ENCODE measurements at regions not wholly inside any gene's neighbourhood (a gene's known extent, or its start where the extent isn't known, plus 50 kb on each side); places are given as distances from the start of the nearest gene placed in this dataset.

DNA sequence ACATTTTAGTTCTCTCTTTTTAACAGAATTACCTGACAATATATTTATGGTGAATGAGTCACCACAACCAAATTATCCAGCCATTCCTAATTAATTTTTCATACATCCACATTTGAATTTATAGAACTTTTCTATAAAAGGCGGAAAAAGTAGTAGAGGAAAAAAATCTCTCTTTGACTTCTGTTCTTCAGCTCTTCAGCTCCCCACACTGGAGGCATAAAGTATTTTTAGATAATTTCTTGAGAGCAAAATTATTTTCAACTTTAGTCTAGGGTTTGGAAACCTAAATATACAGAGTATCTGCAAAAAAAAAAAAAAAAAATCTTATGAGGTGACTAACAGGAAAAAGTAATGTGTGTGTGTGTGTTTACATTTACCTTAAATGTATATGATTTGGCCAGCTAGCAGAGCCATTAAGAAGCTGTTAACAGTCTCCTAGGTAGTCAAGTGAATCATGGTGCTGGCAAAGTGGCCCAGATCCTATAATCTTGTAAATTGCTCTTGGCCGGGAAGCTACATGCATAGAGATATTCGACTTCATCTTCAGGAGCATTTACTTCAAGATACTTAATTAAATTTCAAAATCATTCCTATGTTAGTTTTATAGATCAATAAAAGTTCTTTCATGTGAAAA is 383.1 kb upstream of the STEAP1 start:
- WGBS, 2 experiments (ENCODE audit: extremely low coverage in 2 of 2, insufficient read length in 1 of 2), result no CpG with 5 or more reads among the region's 3 CpGs
- Histone ChIP-seq H4K91ac (ENCODE audit: insufficient read depth, low read depth, low read length) (no peak overlapping the region), H3K14ac (replicated peaks; ENCODE audit: low read depth, low read length) (no peak overlapping the region), H3K18ac (ENCODE audit: low read depth, low read length) (no peak overlapping the region), H4K20me1 (ENCODE audit: insufficient read depth, low read length) (no peaks in the 10 kb centered on the region), H2AK9ac (replicated peaks; ENCODE audit: low read depth, low read length, poor library complexity) (no peak overlapping the region), H3K4me1 (ENCODE audit: control insufficient read depth, insufficient read depth, low read length) (no peaks in the 10 kb centered on the region), H3K4ac (ENCODE audit: low read depth, low read length) (no peak overlapping the region), H3K9ac (ENCODE audit: low read depth, low read length) (no peak overlapping the region), H3K36me3 (ENCODE audit: control insufficient read depth, insufficient read depth, low read length) (no peaks in the 10 kb centered on the region), H2BK120ac (ENCODE audit: low read depth, low read length) (no peak overlapping the region), H2AFZ (replicated peaks; ENCODE audit: low read length, poor library complexity) (no peak overlapping the region), H4K5ac (ENCODE audit: low read depth, low read length) (no peak overlapping the region), H2BK20ac (ENCODE audit: low read depth, low read length) (no peak overlapping the region), H2BK15ac (ENCODE audit: low read depth, low read length) (no peak overlapping the region), H3K4me2 (ENCODE audit: low read depth, low read length) (no peak overlapping the region), H3K27me3 (ENCODE audit: control insufficient read depth, insufficient read depth, low read length) (no peaks in the 10 kb centered on the region), H3K56ac (ENCODE audit: extremely low read depth, insufficient read depth, low read length) (no peak overlapping the region), H3K27ac (ENCODE audit: insufficient read depth, low read length) (no peak overlapping the region), H2BK5ac (ENCODE audit: low read depth, low read length, poor library complexity, severe bottlenecking) (no peak overlapping the region), H3K9me1 (ENCODE audit: insufficient read depth, low read length) (no peaks in the 10 kb centered on the region), H3K9me3 (ENCODE audit: control insufficient read depth, insufficient read depth, low read length) (no peaks in the 10 kb centered on the region), H3K79me1 (ENCODE audit: low read depth in 1 of 2, low read length in 2 of 2) (no peaks in the 10 kb centered on the region), H3K4me3 (ENCODE audit: insufficient read depth, low read depth, low read length) (no peak overlapping the region), H2AK5ac (ENCODE audit: low read depth, low read length) (no peak overlapping the region), H4K8ac (ENCODE audit: low read depth in 2 of 2, low read length in 2 of 2) (no peak overlapping the region), H3K23ac (ENCODE audit: low read depth, low read length) (no peak overlapping the region)
- TF ChIP-seq MXI1 (IDR thresholded peaks at IDR 0.05; ENCODE audit: borderline replicate concordance, low read depth, low read length), result no peak
- TF ChIP-seq RCOR1 (IDR thresholded peaks at IDR 0.05; ENCODE audit: insufficient replicate concordance, low read length), result no peak
- TF ChIP-seq SMC3 (IDR thresholded peaks at IDR 0.05; ENCODE audit: low read depth, low read length), result no peak
- TF ChIP-seq USF2 (IDR thresholded peaks at IDR 0.05; ENCODE audit: low read depth, low read length), result no peak
- TF ChIP-seq FOS (IDR thresholded peaks at IDR 0.05; ENCODE audit: low read depth, low read length), result no peak
- TF ChIP-seq POLR2A (IDR thresholded peaks at IDR 0.05; ENCODE audit: low read depth, low read length), result no peak
- no peak for TF ChIP-seq MAZ (IDR thresholded peaks at IDR 0.05; ENCODE audit: borderline replicate concordance, low read depth, low read length)
- TF ChIP-seq BHLHE40 (IDR thresholded peaks at IDR 0.05; ENCODE audit: low read depth, low read length), result no peak
- no peak for TF ChIP-seq RFX5 (IDR thresholded peaks at IDR 0.05; ENCODE audit: low read depth, low read length)
- TF ChIP-seq, protein P1, sequence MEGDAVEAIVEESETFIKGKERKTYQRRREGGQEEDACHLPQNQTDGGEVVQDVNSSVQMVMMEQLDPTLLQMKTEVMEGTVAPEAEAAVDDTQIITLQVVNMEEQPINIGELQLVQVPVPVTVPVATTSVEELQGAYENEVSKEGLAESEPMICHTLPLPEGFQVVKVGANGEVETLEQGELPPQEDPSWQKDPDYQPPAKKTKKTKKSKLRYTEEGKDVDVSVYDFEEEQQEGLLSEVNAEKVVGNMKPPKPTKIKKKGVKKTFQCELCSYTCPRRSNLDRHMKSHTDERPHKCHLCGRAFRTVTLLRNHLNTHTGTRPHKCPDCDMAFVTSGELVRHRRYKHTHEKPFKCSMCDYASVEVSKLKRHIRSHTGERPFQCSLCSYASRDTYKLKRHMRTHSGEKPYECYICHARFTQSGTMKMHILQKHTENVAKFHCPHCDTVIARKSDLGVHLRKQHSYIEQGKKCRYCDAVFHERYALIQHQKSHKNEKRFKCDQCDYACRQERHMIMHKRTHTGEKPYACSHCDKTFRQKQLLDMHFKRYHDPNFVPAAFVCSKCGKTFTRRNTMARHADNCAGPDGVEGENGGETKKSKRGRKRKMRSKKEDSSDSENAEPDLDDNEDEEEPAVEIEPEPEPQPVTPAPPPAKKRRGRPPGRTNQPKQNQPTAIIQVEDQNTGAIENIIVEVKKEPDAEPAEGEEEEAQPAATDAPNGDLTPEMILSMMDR (conservative IDR thresholded peaks at IDR 0.05; ENCODE audit: low read depth, low read length), result no peak
- TF ChIP-seq NFE2L2 (IDR thresholded peaks at IDR 0.05; ENCODE audit: low read depth, low read length), result no peak
- TF ChIP-seq, protein P2, sequence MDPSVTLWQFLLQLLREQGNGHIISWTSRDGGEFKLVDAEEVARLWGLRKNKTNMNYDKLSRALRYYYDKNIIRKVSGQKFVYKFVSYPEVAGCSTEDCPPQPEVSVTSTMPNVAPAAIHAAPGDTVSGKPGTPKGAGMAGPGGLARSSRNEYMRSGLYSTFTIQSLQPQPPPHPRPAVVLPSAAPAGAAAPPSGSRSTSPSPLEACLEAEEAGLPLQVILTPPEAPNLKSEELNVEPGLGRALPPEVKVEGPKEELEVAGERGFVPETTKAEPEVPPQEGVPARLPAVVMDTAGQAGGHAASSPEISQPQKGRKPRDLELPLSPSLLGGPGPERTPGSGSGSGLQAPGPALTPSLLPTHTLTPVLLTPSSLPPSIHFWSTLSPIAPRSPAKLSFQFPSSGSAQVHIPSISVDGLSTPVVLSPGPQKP (IDR thresholded peaks at IDR 0.05; ENCODE audit: borderline replicate concordance, low read depth, low read length), result no peak
- TF ChIP-seq RAD21 (IDR thresholded peaks at IDR 0.05; ENCODE audit: low read length), result no peak
- POLR2A ChIA-PET (ENCODE audit: unreplicated experiment), result no interaction called here
- no peak for ATAC-seq (ENCODE audit: low read depth)
- in situ Hi-C loops (cut with MboI; ENCODE audit: low sequenced_read_pairs) (no loop called here), intact Hi-C loops (cut with micrococcal nuclease) (no loop called here), dilution Hi-C loops (cut with HindIII; ENCODE audit: low sequenced_read_pairs, unreplicated experiment) (no loop called here)
- BruUV-seq (replicated peaks), result no TSS peak
- CTCF ChIA-PET, result interaction anchor here (0.6 kb wide), 1 partner anchor 52 kb away, joined by 3 read pairs; no protein-coding TSS in a partner anchor
- DNase-seq, result no peak

Measured in IMR-90 (cell line).